HEK293T (cell line): ENCODE measurements at regions not wholly inside any gene's neighbourhood (a gene's known extent, or its start where the extent isn't known, plus 50 kb on each side); places are given as distances from the start of the nearest gene placed in this dataset.

Experiments used
- CTCF ChIA-PET: fragments of 350-600 bp; formaldehyde crosslinking; extraction: SDS; loops from one replicate; lab custom pipeline; 2021; ENCODE audit warnings: antibody characterized with exemption, inconsistent platforms; lab: Yijun Ruan, JAX
- POLR2A ChIA-PET: fragments of 350-600 bp; formaldehyde crosslinking; extraction: SDS; loops from one replicate; lab custom pipeline; 2020; ENCODE audit warnings: antibody characterized with exemption, inconsistent platforms; lab: Yijun Ruan, JAX
- DNase-seq: peaks from one replicate; pipeline ENCODE4 v3.0.0; 2012; ENCODE audit warnings: mixed read lengths; ENCODE audit errors: extremely low spot score
- ARNT ChIP-seq: fragments of 450-650 bp; IDR thresholded peaks from 2 replicates; pipeline ENCODE4 v1.6.1; 2017; ENCODE audit warnings: mild to moderate bottlenecking
- BHLHE40 ChIP-seq: fragments of 450-650 bp; IDR thresholded peaks from 2 replicates; pipeline ENCODE4 v1.6.1; 2016; ENCODE audit warnings: mild to moderate bottlenecking, moderate library complexity, borderline replicate concordance
- CTBP1 ChIP-seq: fragments of 450-650 bp; IDR thresholded peaks from 2 replicates; pipeline ENCODE4 v1.6.1; 2016; ENCODE audit warnings: borderline replicate concordance
- ELF4 ChIP-seq: fragments of 450-650 bp; IDR thresholded peaks from 2 replicates; pipeline ENCODE4 v1.6.1; 2017; ENCODE audit warnings: antibody characterized with exemption
- FOXA1 ChIP-seq: fragments of 450-650 bp; IDR thresholded peaks from 2 replicates; pipeline ENCODE4 v1.6.1; 2016; ENCODE audit warnings: mild to moderate bottlenecking
- FOXK2 ChIP-seq: fragments of 450-650 bp; IDR thresholded peaks from 2 replicates; pipeline ENCODE4 v1.6.1; 2016; ENCODE audit warnings: mild to moderate bottlenecking
- FOXM1 ChIP-seq: fragments of 450-650 bp; IDR thresholded peaks from 2 replicates; pipeline ENCODE4 v1.6.1; 2017; ENCODE audit warnings: mild to moderate bottlenecking, borderline replicate concordance
- HDGF ChIP-seq: fragments of 450-650 bp; IDR thresholded peaks from 2 replicates; pipeline ENCODE4 v1.6.1; 2017; ENCODE audit warnings: antibody characterized with exemption, borderline replicate concordance
- L3MBTL2 ChIP-seq: fragments of 450-650 bp; conservative IDR thresholded peaks from 2 replicates; pipeline ENCODE4 v1.6.1; 2016; ENCODE audit warnings: mild to moderate bottlenecking
- LEF1 ChIP-seq: fragments of 450-650 bp; IDR thresholded peaks from 2 replicates; pipeline ENCODE4 v1.6.1; 2017; ENCODE audit warnings: mild to moderate bottlenecking, borderline replicate concordance
- NFRKB ChIP-seq: fragments of 450-650 bp; IDR thresholded peaks from 2 replicates; pipeline ENCODE4 v1.6.1; 2016; ENCODE audit warnings: mild to moderate bottlenecking, moderate library complexity
- SP1 ChIP-seq: fragments of 450-650 bp; IDR thresholded peaks from 2 replicates; pipeline ENCODE4 v1.6.1; 2017
- SUZ12 ChIP-seq: fragments of 450-650 bp; IDR thresholded peaks from 2 replicates; pipeline ENCODE4 v1.6.1; 2016; ENCODE audit warnings: mild to moderate bottlenecking
- TARDBP ChIP-seq: fragments of 450-650 bp; IDR thresholded peaks from 2 replicates; pipeline ENCODE4 v1.6.1; 2016
- ZNF384 ChIP-seq: fragments of 450-650 bp; IDR thresholded peaks from 2 replicates; pipeline ENCODE4 v1.6.1; 2016
- TF ChIP-seq, protein P1 (sequence below): fragments of 450-650 bp; IDR thresholded peaks from 2 replicates; pipeline ENCODE4 v1.6.1; 2016

- no peak for TF ChIP-seq SUZ12
- TF ChIP-seq BHLHE40: no peak
- TF ChIP-seq FOXM1: no peak
- no peak for TF ChIP-seq SP1
- TF ChIP-seq ZNF384: no peak
- no peak for TF ChIP-seq LEF1
- TF ChIP-seq FOXK2: no peak
- no peak for TF ChIP-seq NFRKB
- no peak for TF ChIP-seq TARDBP
- no peak for TF ChIP-seq ARNT
- TF ChIP-seq ELF4: no peak
- DNase-seq: no peak
- CTCF ChIA-PET: no interaction called here
- POLR2A ChIA-PET: no interaction called here
Observed at GRCh38 chr6:156279261-156279969, 497.8 kb upstream of the ARID1B start.

GRCh38 chr6:156273065-156273711 lies 504.0 kb upstream of the ARID1B start:
- TF ChIP-seq CTBP1: no peak
- TF ChIP-seq FOXA1: no peak
- TF ChIP-seq, protein P1, sequence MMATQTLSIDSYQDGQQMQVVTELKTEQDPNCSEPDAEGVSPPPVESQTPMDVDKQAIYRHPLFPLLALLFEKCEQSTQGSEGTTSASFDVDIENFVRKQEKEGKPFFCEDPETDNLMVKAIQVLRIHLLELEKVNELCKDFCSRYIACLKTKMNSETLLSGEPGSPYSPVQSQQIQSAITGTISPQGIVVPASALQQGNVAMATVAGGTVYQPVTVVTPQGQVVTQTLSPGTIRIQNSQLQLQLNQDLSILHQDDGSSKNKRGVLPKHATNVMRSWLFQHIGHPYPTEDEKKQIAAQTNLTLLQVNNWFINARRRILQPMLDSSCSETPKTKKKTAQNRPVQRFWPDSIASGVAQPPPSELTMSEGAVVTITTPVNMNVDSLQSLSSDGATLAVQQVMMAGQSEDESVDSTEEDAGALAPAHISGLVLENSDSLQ: no peak
- TF ChIP-seq HDGF: no peak
- no peak for TF ChIP-seq BHLHE40
- no peak for TF ChIP-seq ELF4
- TF ChIP-seq L3MBTL2: no peak
- no peak for TF ChIP-seq FOXK2
- TF ChIP-seq ZNF384: no peak
- TF ChIP-seq FOXM1: no peak
- TF ChIP-seq NFRKB: no peak
- no peak for TF ChIP-seq TARDBP
- no peak for TF ChIP-seq SUZ12
- TF ChIP-seq LEF1: no peak
- ChIA-PET CTCF (no interaction called here), POLR2A (no interaction called here)
- no peak for DNase-seq

GRCh38 chr6:156269751-156270369 lies 507.3 kb upstream of the ARID1B start:
- no peak for TF ChIP-seq NFRKB
- POLR2A ChIA-PET: no interaction called here
- DNase-seq: no peak
- CTCF ChIA-PET: no interaction called here

- POLR2A ChIA-PET: no interaction called here
- TF ChIP-seq ZNF384: no peak
- no peak for TF ChIP-seq L3MBTL2
- no peak for TF ChIP-seq FOXM1
- no peak for TF ChIP-seq NFRKB
- no peak for TF ChIP-seq LEF1
- TF ChIP-seq CTBP1: no peak
- TF ChIP-seq, protein P1: no peak
- TF ChIP-seq FOXK2: no peak
- no peak for TF ChIP-seq FOXA1
- no peak for TF ChIP-seq HDGF
- TF ChIP-seq TARDBP: no peak
- no peak for TF ChIP-seq ARNT
- TF ChIP-seq SUZ12: no peak
- TF ChIP-seq BHLHE40: no peak
- TF ChIP-seq SP1: no peak
- TF ChIP-seq ELF4: no peak
- CTCF ChIA-PET: no interaction called here
- no peak for DNase-seq
Observed at GRCh38 chr6:156268849-156269248, 508.3 kb upstream of the ARID1B start.

DNA sequence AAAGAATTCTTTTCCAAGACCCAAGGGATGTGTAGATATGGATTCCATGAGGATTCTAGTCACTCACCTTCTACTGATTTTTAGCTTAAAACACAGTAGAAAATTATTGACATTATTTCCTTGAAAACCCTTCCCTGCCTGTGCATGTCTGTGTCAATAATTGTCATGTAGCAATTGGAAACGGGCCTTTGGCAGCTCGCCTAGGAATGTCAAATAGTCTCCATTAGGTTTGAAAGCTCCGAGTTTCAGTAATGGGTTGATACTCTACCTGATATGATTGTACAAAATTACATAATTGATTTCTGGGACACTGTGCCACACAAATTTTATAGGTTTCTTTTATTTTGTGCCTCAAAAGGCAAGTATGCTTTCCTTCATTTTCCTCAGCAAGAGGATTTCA lies 515.2 kb upstream of the ARID1B start:
- POLR2A ChIA-PET: no interaction called here
- no peak for TF ChIP-seq NFRKB
- TF ChIP-seq TARDBP: no peak
- TF ChIP-seq LEF1: no peak
- no peak for TF ChIP-seq FOXM1
- no peak for TF ChIP-seq ELF4
- TF ChIP-seq CTBP1: no peak
- TF ChIP-seq ZNF384: no peak
- no peak for TF ChIP-seq ARNT
- no peak for TF ChIP-seq L3MBTL2
- no peak for TF ChIP-seq BHLHE40
- TF ChIP-seq SUZ12: no peak
- CTCF ChIA-PET: no interaction called here
- DNase-seq: no peak

DNA sequence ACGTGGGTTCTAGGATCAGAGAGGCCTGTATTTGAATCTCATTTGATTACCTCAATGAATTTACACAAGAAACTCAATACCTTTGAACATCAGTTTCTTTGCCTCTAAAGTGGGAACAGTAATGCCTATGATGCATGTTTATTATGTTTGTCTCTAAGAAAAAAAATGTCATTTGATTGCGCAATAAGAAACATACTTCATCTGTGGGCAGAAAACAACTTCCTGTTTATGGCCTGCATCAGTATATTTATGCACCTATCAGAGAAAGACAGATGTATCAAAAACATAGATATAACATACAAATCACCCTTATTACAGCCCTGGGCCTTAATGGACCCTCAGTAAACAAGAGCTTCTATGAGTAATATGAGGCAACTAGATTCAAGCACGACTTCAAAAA lies 516.4 kb upstream of the ARID1B start:
- TF ChIP-seq ZNF384: no peak
- ChIA-PET CTCF (no interaction called here), POLR2A (no interaction called here)
- no peak for DNase-seq

GRCh38 chr6:156258981-156259380 lies 518.2 kb upstream of the ARID1B start:
- POLR2A ChIA-PET: no interaction called here
- DNase-seq: no peak
- CTCF ChIA-PET: no interaction called here
- no peak for TF ChIP-seq TARDBP
- no peak for TF ChIP-seq ELF4
- TF ChIP-seq SUZ12: no peak
- no peak for TF ChIP-seq FOXM1
- no peak for TF ChIP-seq NFRKB
- TF ChIP-seq ZNF384: no peak
- TF ChIP-seq ARNT: no peak
- TF ChIP-seq BHLHE40: no peak
- TF ChIP-seq HDGF: no peak
- no peak for TF ChIP-seq FOXK2
